PFSK-1 (cell line): ENCODE measurements at regions not wholly inside any gene's neighbourhood (a gene's known extent, or its start where the extent isn't known, plus 50 kb on each side); places are given as distances from the start of the nearest gene placed in this dataset.

ENCODE experiments used
- FOXP2 ChIP-seq: optimal IDR thresholded peaks from 2 replicates; pipeline ENCODE3; 2011; ENCODE audit warnings: borderline replicate concordance, control low read depth, inconsistent platforms; ENCODE audit not compliant: insufficient read depth; ENCODE audit errors: extremely low read length, extremely low read depth
- POLR2AphosphoS5 ChIP-seq: IDR thresholded peaks from 2 replicates; pipeline ENCODE4 v1.6.1; 2012; ENCODE audit warnings: low read depth, mild to moderate bottlenecking, control low read depth, low read length, moderate library complexity
- REST ChIP-seq, 2 experiments: IDR thresholded peaks; 2 replicates each; pipeline versions ENCODE4 v1.6.1 to v1.8.0; 2011 to 2012; ENCODE audit warnings: low read depth in 2 of 2, low read length in 2 of 2, control low read depth in 1 of 2, inconsistent platforms in 1 of 2, mild to moderate bottlenecking in 1 of 2, moderate library complexity in 1 of 2; ENCODE audit not compliant: insufficient read depth in 1 of 2
- SIN3A ChIP-seq: IDR thresholded peaks from 2 replicates; pipeline ENCODE4 v1.6.1; 2012; ENCODE audit warnings: mild to moderate bottlenecking, low read length, moderate library complexity, borderline replicate concordance; ENCODE audit not compliant: insufficient read depth
- TAF1 ChIP-seq: IDR thresholded peaks from 2 replicates; pipeline ENCODE4 v1.6.1; 2012; ENCODE audit warnings: low read length, control low read depth, borderline replicate concordance; ENCODE audit not compliant: insufficient read depth

GRCh38 chr6:12410946-12411345, 120.8 kb downstream of the EDN1 start:
- TF ChIP-seq TAF1 = no peak
- TF ChIP-seq SIN3A = no peak
- TF ChIP-seq POLR2AphosphoS5 = no peak
- TF ChIP-seq REST (IDR thresholded peaks at IDR 0.05; ENCODE audit: insufficient read depth in 1 of 2, low read depth in 2 of 2, low read length in 2 of 2) = no peak
- no peak for TF ChIP-seq FOXP2
